Neural progenitor cell (in vitro differentiated cells): ENCODE measurements at regions not wholly inside any gene's neighbourhood (a gene's known extent, or its start where the extent isn't known, plus 50 kb on each side); places are given as distances from the start of the nearest gene placed in this dataset.

Source experiments
- DNase-seq: peaks from one replicate; pipeline ENCODE4 v3.0.0-alpha.2; 2016; ENCODE audit warnings: low spot score
- H2AFZ ChIP-seq: fragments of 200-600 bp; sonication (generic); replicated peaks from 2 replicates; pipeline ENCODE4 v1.6.1; 2016; ENCODE audit warnings: antibody characterized with exemption
- H3F3A ChIP-seq: fragments of 200-600 bp; sonication (generic); 2 replicates; pipeline ENCODE4 v1.6.1; 2016; ENCODE audit warnings: antibody characterized with exemption, low read depth
- H3K27ac ChIP-seq: fragments of 200-600 bp; sonication (generic); 2 replicates; pipeline ENCODE4 v1.5.1; 2016; ENCODE audit warnings: mild to moderate bottlenecking
- H3K27me3 ChIP-seq: fragments of 200-600 bp; sonication (generic); 2 replicates; pipeline ENCODE4 v1.6.1; 2016; ENCODE audit warnings: mild to moderate bottlenecking, moderate library complexity
- H3K36me3 ChIP-seq: fragments of 200-600 bp; sonication (generic); 2 replicates; pipeline ENCODE4 v1.5.1; 2016
- H3K4me1 ChIP-seq: fragments of 200-600 bp; sonication (generic); 2 replicates; pipeline ENCODE4 v1.6.1; 2016; ENCODE audit warnings: mixed run types
- H3K4me2 ChIP-seq: fragments of 200-600 bp; sonication (generic); 2 replicates; pipeline ENCODE4 v1.6.1; 2016
- H3K4me3 ChIP-seq: fragments of 200-600 bp; sonication (generic); 2 replicates; pipeline ENCODE4 v1.5.1; 2016
- H3K79me2 ChIP-seq: fragments of 200-600 bp; sonication (generic); 2 replicates; pipeline ENCODE4 v1.6.1; 2016; ENCODE audit warnings: low read depth
- H3K9ac ChIP-seq: fragments of 200-600 bp; sonication (generic); 2 replicates; pipeline ENCODE4 v1.6.1; 2016
- H3K9me3 ChIP-seq: fragments of 200-600 bp; sonication (generic); 2 replicates; pipeline ENCODE4 v1.5.1; 2016; ENCODE audit warnings: low read depth
- H4K20me1 ChIP-seq: fragments of 200-600 bp; sonication (generic); 2 replicates; pipeline ENCODE4 v1.6.1; 2016; ENCODE audit warnings: low read depth
- H3K27ac Mint-ChIP-seq: 3 replicates; pipeline ENCODE4 v1.8.0; 2021; ENCODE audit warnings: mixed read lengths
- H3K27me3 Mint-ChIP-seq: 2 replicates; pipeline ENCODE4 v1.8.0; 2022; ENCODE audit warnings: low read depth, mild to moderate bottlenecking, inconsistent platforms, moderate library complexity, mixed read lengths; ENCODE audit not compliant: insufficient read depth
- H3K36me3 Mint-ChIP-seq: 3 replicates; pipeline ENCODE4 v1.8.0; 2021; ENCODE audit warnings: mixed read lengths
- H3K4me1 Mint-ChIP-seq: 3 replicates; pipeline ENCODE4 v1.8.0; 2021; ENCODE audit warnings: mixed read lengths
- H3K4me3 Mint-ChIP-seq: 3 replicates; pipeline ENCODE4 v1.8.0; 2021; ENCODE audit warnings: mild to moderate bottlenecking, moderate library complexity, mixed read lengths
- H3K9me3 Mint-ChIP-seq: 3 replicates; pipeline ENCODE4 v1.8.0; 2020; ENCODE audit warnings: mixed read lengths
- EZH2 ChIP-seq: fragments of 200-600 bp; sonication (generic); IDR thresholded peaks from 2 replicates; pipeline ENCODE4 v1.6.1; 2017; ENCODE audit warnings: antibody characterized with exemption, mild to moderate bottlenecking, moderate library complexity
- EZH2phosphoT487 ChIP-seq: fragments of 200-600 bp; sonication (generic); IDR thresholded peaks from 2 replicates; pipeline ENCODE4 v1.6.1; 2017; ENCODE audit warnings: antibody characterized with exemption
- TF ChIP-seq, protein P1 (sequence below): fragments of 200-600 bp; sonication (generic); IDR thresholded peaks from 2 replicates; pipeline ENCODE4 v1.5.1; 2017; ENCODE audit warnings: antibody characterized with exemption, mild to moderate bottlenecking

DNA sequence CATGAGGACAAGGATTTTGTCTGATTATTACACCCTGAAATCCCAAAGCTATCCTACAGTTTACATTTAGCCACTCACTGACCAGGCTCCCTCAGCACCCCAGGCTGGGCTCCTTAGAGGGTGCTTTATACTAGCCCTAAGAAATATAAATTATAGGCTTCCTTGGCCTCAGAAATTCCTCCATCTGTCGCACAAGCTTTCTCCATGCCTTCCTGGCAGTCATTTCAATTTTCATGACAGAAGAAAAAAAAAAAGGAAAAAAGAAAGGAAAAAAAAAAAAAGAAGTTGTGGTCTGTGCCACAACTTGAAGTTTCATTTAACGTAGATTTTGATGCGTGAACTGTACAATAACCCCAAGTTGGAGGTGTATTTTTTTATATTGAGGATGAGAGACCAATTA, 719.5 kb downstream of the BCL11A start:
- no peak overlapping the region for H3K4me3 Mint-ChIP-seq

DNA sequence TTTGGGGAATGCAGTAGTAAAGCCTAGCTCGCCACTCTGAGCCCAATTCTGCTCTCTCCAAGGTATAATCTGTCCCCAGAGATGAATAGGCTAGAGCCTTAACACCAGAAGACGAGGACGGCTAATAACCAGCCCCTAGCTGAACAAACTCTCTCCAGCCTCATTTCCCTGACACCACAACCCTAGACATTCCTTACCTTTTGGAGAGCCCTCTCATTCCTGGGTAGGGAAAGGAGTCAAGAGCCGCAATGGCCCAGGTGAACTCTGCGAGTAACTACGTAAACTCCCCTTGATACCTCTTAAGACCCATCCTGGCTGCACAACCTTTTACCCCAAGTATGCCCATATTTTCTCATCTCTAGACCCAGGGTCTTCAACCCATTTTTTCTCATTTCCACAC, 722.9 kb downstream of the BCL11A start:
- Histone ChIP-seq H3K27ac (no peak overlapping the region), H3K36me3 (no peaks in the 10 kb centered on the region), H3K9me3 (no peaks in the 10 kb centered on the region), H4K20me1 (no peaks in the 10 kb centered on the region), H3K4me2 (no peak overlapping the region), H3K4me3 (no peak overlapping the region), H3K4me1 (no peaks in the 10 kb centered on the region), H3K9ac (no peak overlapping the region), H3F3A (no peaks in the 10 kb centered on the region), H3K79me2 (no peaks in the 10 kb centered on the region), H3K27me3 (no peaks in the 10 kb centered on the region), H2AFZ (no peak overlapping the region)
- H3K27me3 Mint-ChIP-seq: peaks cover 3% of the 10 kb centered on the region
- peaks cover 4% of the 10 kb centered on the region for H3K9me3 Mint-ChIP-seq
- H3K4me3 Mint-ChIP-seq: no peak overlapping the region
- no peak for DNase-seq
- no peaks in the 10 kb centered on the region for H3K4me1 Mint-ChIP-seq
- peaks cover 4% of the 10 kb centered on the region for H3K36me3 Mint-ChIP-seq
- H3K27ac Mint-ChIP-seq: no peak overlapping the region
- TF ChIP-seq, protein P1, sequence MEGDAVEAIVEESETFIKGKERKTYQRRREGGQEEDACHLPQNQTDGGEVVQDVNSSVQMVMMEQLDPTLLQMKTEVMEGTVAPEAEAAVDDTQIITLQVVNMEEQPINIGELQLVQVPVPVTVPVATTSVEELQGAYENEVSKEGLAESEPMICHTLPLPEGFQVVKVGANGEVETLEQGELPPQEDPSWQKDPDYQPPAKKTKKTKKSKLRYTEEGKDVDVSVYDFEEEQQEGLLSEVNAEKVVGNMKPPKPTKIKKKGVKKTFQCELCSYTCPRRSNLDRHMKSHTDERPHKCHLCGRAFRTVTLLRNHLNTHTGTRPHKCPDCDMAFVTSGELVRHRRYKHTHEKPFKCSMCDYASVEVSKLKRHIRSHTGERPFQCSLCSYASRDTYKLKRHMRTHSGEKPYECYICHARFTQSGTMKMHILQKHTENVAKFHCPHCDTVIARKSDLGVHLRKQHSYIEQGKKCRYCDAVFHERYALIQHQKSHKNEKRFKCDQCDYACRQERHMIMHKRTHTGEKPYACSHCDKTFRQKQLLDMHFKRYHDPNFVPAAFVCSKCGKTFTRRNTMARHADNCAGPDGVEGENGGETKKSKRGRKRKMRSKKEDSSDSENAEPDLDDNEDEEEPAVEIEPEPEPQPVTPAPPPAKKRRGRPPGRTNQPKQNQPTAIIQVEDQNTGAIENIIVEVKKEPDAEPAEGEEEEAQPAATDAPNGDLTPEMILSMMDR: no peak
- TF ChIP-seq EZH2phosphoT487 (no peak), EZH2 (no peak)

More for the DNA sequence above, 719.5 kb downstream of the BCL11A start:
- Mint-ChIP-seq H3K9me3 (peaks cover 4% of the 10 kb centered on the region), H3K27ac (no peak overlapping the region), H3K27me3 (no peaks in the 10 kb centered on the region), H3K4me1 (peaks cover 12% of the 10 kb centered on the region), H3K36me3 (peaks cover 4% of the 10 kb centered on the region)
- Histone ChIP-seq H3K27me3 (no peaks in the 10 kb centered on the region), H3K79me2 (no peaks in the 10 kb centered on the region), H3K9ac (no peak overlapping the region), H3K36me3 (no peaks in the 10 kb centered on the region), H3K4me3 (no peak overlapping the region), H3K27ac (no peak overlapping the region), H4K20me1 (no peaks in the 10 kb centered on the region), H3F3A (peaks cover 5% of the 10 kb centered on the region), H2AFZ (no peak overlapping the region), H3K9me3 (no peaks in the 10 kb centered on the region), H3K4me2 (no peak overlapping the region), H3K4me1 (peaks cover 13% of the 10 kb centered on the region)
- DNase-seq: no peak
- TF ChIP-seq EZH2 (no peak), EZH2phosphoT487 (no peak)
- TF ChIP-seq, protein P1: no peak

DNA sequence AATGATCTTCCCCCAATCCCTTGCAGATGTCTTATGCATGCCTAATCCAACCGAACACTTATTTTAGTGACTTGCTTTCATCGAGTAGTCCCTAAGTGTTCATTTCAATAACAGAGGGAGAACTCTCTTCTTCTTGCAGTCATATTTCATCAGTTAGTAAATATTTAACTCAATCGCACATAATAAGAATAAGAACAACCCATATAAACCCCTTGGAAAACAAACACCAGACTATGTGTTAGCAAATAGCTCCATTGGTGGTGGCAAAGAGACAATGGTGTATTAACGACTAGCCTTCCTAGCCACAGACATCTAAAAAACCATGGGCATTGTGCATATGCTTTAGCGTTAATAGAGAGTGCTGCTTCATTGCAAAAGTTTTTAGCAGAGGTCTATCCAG, 725.8 kb downstream of the BCL11A start:
- H3K79me2 ChIP-seq: no peaks in the 10 kb centered on the region
- no peak overlapping the region for H3K4me3 ChIP-seq
- TF ChIP-seq EZH2phosphoT487: no peak
- no peak for TF ChIP-seq EZH2
- TF ChIP-seq, protein P1: no peak
- H3F3A ChIP-seq: no peaks in the 10 kb centered on the region
- Mint-ChIP-seq H3K36me3 (peaks cover 2% of the 10 kb centered on the region), H3K9me3 (peaks cover 2% of the 10 kb centered on the region), H3K4me1 (peaks cover 1% of the 10 kb centered on the region), H3K27me3 (peaks cover 3% of the 10 kb centered on the region), H3K4me3 (no peak overlapping the region), H3K27ac (no peak overlapping the region)
- no peaks in the 10 kb centered on the region for H3K4me1 ChIP-seq
- no peak overlapping the region for H2AFZ ChIP-seq
- DNase-seq: no peak
- H3K9ac ChIP-seq: no peak overlapping the region
- H3K9me3 ChIP-seq: no peaks in the 10 kb centered on the region
- no peaks in the 10 kb centered on the region for H3K36me3 ChIP-seq
- H3K4me2 ChIP-seq: no peak overlapping the region
- H3K27me3 ChIP-seq: no peaks in the 10 kb centered on the region
- no peaks in the 10 kb centered on the region for H4K20me1 ChIP-seq
- H3K27ac ChIP-seq: no peak overlapping the region
